GM18858 (cell line): ENCODE measurements at regions not wholly inside any gene's neighbourhood (a gene's known extent, or its start where the extent isn't known, plus 50 kb on each side); places are given as distances from the start of the nearest gene placed in this dataset.
A peak's percentile ranks its signal among the peaks of the same experiment; 100 is the strongest.

Experiments used
- ATAC-seq: cut with Tn5 transposase; IDR thresholded peaks from one replicate; pipeline ENCODE4 v1.9.1; 2021; ENCODE audit not compliant: unreplicated experiment

GRCh38 chr2:150911766-150912280, 349.8 kb downstream of the RBM43 start:
- no peak for ATAC-seq

- no peak for ATAC-seq
These were observed 352.1 kb downstream of the RBM43 start for GRCh38 chr2:150909613-150910012.

GRCh38 chr2:150909090-150909489, 352.6 kb downstream of the RBM43 start:
- ATAC-seq, result peak; percentile 80

GRCh38 chr2:150907466-150907865, 354.2 kb downstream of the RBM43 start:
- no peak for ATAC-seq

- ATAC-seq, result no peak
These were observed 358.2 kb downstream of the RBM43 start for GRCh38 chr2:150903461-150903860.

- ATAC-seq, result no peak
These were observed 358.6 kb downstream of the RBM43 start for GRCh38 chr2:150903055-150903454.

- no peak for ATAC-seq
These were observed 360.8 kb downstream of the RBM43 start for GRCh38 chr2:150900913-150901312.

- ATAC-seq, result no peak
These were observed 365.7 kb downstream of the RBM43 start for GRCh38 chr2:150895968-150896367.

GRCh38 chr2:150889141-150889540, 372.5 kb downstream of the RBM43 start:
- ATAC-seq, result no peak

GRCh38 chr2:150888337-150888736, 373.3 kb downstream of the RBM43 start:
- ATAC-seq, result no peak

- ATAC-seq, result no peak
These were observed 373.7 kb downstream of the RBM43 start for GRCh38 chr2:150887926-150888325.

GRCh38 chr2:150885774-150886386, 375.8 kb downstream of the RBM43 start:
- no peak for ATAC-seq

GRCh38 chr2:150885236-150885635, 376.4 kb downstream of the RBM43 start:
- ATAC-seq, result no peak

- no peak for ATAC-seq
These were observed 378.1 kb downstream of the RBM43 start for GRCh38 chr2:150883613-150883895.

GRCh38 chr2:150882751-150883612, 378.7 kb downstream of the RBM43 start:
- no peak for ATAC-seq

GRCh38 chr2:150880986-150881385, 380.7 kb downstream of the RBM43 start:
- no peak for ATAC-seq

GRCh38 chr2:150878356-150878755, 383.3 kb downstream of the RBM43 start:
- no peak for ATAC-seq

GRCh38 chr2:150876251-150876950, 385.3 kb downstream of the RBM43 start:
- ATAC-seq, result no peak

- ATAC-seq, result no peak
These were observed 385.9 kb upstream of the RND3 start for GRCh38 chr2:150873396-150873772.

GRCh38 chr2:150872756-150873395, 385.4 kb upstream of the RND3 start:
- no peak for ATAC-seq

GRCh38 chr2:150866431-150866830, 379.0 kb upstream of the RND3 start:
- ATAC-seq, result no peak
